ENCODE measurements at regions not wholly inside any gene's neighbourhood (a gene's known extent, or its start where the extent isn't known, plus 50 kb on each side); places are given as distances from the start of the nearest gene placed in this dataset.

GRCh38 chr1:55310505-55310971 is 95.4 kb upstream of the USP24 start:
- no peaks in the 10 kb centered on the region for H4K20me1 ChIP-seq (ENCODE audit: control insufficient read depth, insufficient read depth)
- ATAC-seq (no peak), FAIRE-seq (no peak), DNase-seq (ENCODE audit: low read depth, low spot score) (no peak)
- no peaks in the 10 kb centered on the region for H3K27me3 ChIP-seq (replicated peaks in 1 of 2; ENCODE audit: control insufficient read depth in 2 of 2, insufficient read depth in 2 of 2, low read length in 1 of 2)
- no TSS peak for BruUV-seq (replicated peaks)
- SMC1A ChIA-PET (ENCODE audit: uncharacterized antibody, unreplicated experiment), result no interaction called here
- RAD21 ChIA-PET (ENCODE audit: unreplicated experiment), result no interaction called here
- CTCF ChIA-PET, result interaction anchor here (0.9 kb wide), 1 partner anchor 167 kb away, joined by 3 read pairs; no protein-coding TSS in a partner anchor
- in situ Hi-C loops (cut with MboI), result no loop called here
- H3K36me3 ChIP-seq (ENCODE audit: control insufficient read depth in 2 of 2, insufficient read depth in 2 of 2, low read length in 1 of 2), result no peaks in the 10 kb centered on the region
- H2AFZ ChIP-seq (ENCODE audit: control insufficient read depth, low read depth, low read length), result no peak overlapping the region
- H3K79me2 ChIP-seq (ENCODE audit: control insufficient read depth, insufficient read depth, low read length), result no peaks in the 10 kb centered on the region
- no peak overlapping the region for H3K9ac ChIP-seq (ENCODE audit: control insufficient read depth, insufficient read depth, low read length)
- POLR2A ChIA-PET, result no interaction called here
- H3K4me3 ChIP-seq, result no peak overlapping the region
- WGBS (ENCODE audit: insufficient coverage, insufficient replicate concordance, low lambda C conversion rate, missing lambda C conversion rate), result 37% methylated on average over 3 of the region's 3 CpGs
- no peaks in the 10 kb centered on the region for H3K4me1 ChIP-seq (ENCODE audit: control insufficient read depth, insufficient read depth, low read length)
- no peaks in the 10 kb centered on the region for H3K9me3 ChIP-seq (replicated peaks; ENCODE audit: control insufficient read depth, insufficient read depth, low read length)
- no peak overlapping the region for H3K4me2 ChIP-seq (ENCODE audit: control insufficient read depth, insufficient read depth)
- intact Hi-C loops (cut with micrococcal nuclease; ENCODE audit: unreplicated experiment), result no loop called here
- no peak overlapping the region for H3K27ac ChIP-seq (ENCODE audit: control insufficient read depth, insufficient read depth)
- TF ChIP-seq TCF3 (IDR thresholded peaks at IDR 0.05; ENCODE audit: borderline replicate concordance, insufficient read depth, low read depth, low read length) (no peak), ZSCAN29 (IDR thresholded peaks at IDR 0.05) (no peak), USF2 (IDR thresholded peaks at IDR 0.05; ENCODE audit: borderline replicate concordance, low read depth, low read length) (no peak), WRNIP1 (IDR thresholded peaks at IDR 0.05; ENCODE audit: borderline replicate concordance, low read depth, low read length) (no peak), ZNF622 (IDR thresholded peaks at IDR 0.05) (no peak), TARDBP (IDR thresholded peaks at IDR 0.05; ENCODE audit: borderline replicate concordance) (no peak), SUPT20H (IDR thresholded peaks at IDR 0.05; ENCODE audit: borderline replicate concordance, control insufficient read depth, low read depth, low read length) (no peak), PRDM15 (CRISPR knock-in tag; IDR thresholded peaks at IDR 0.05) (no peak), CBX5 (IDR thresholded peaks at IDR 0.05; ENCODE audit: low read depth) (no peak), SPI1 (IDR thresholded peaks at IDR 0.05; ENCODE audit: borderline replicate concordance, insufficient read depth, low read depth, low read length) (no peak), SP1 (IDR thresholded peaks at IDR 0.05; ENCODE audit: low read depth, low read length) (no peak), NFIC (IDR thresholded peaks at IDR 0.05; ENCODE audit: low read depth, low read length) (no peak), NFYA (IDR thresholded peaks at IDR 0.05; ENCODE audit: borderline replicate concordance, low read depth, low read length) (no peak), SUZ12 (IDR thresholded peaks at IDR 0.05; ENCODE audit: unreplicated experiment) (no peak), SIX5 (IDR thresholded peaks at IDR 0.05; ENCODE audit: low read depth, low read length, severe bottlenecking) (no peak), DPF2 (IDR thresholded peaks at IDR 0.05) (no peak), JUND (IDR thresholded peaks at IDR 0.05; ENCODE audit: low read depth, low read length) (no peak), ATF2 (IDR thresholded peaks at IDR 0.05; ENCODE audit: low read length) (no peak), BCL3 (IDR thresholded peaks at IDR 0.05; ENCODE audit: borderline replicate concordance, insufficient read depth, low read depth, low read length, poor library complexity, severe bottlenecking) (no peak)
